ENCODE measurements at regions not wholly inside any gene's neighbourhood (a gene's known extent, or its start where the extent isn't known, plus 50 kb on each side); places are given as distances from the start of the nearest gene placed in this dataset.

DNA sequence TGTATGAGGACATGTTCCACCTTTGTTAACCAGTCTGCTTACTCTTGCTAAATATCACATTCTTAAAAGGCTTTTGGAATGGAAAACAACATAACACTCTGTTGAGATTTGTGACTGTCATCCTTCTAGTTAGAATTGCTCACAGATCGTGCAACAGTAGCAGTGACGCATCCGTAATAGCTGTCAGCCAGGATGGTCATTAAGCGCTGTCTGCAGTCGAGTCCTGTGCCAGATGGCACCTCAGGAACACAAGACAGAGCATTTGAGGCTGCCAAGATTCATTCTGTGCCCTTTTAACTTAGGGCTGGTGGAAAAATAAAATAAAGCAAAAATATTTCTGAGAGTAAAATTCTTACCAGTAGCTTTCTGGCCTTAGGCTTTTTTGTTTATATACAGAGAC lies 348.6 kb downstream of the ANKRD7 start:
- DNase-seq (ENCODE audit: low spot score), result no peak

DNA sequence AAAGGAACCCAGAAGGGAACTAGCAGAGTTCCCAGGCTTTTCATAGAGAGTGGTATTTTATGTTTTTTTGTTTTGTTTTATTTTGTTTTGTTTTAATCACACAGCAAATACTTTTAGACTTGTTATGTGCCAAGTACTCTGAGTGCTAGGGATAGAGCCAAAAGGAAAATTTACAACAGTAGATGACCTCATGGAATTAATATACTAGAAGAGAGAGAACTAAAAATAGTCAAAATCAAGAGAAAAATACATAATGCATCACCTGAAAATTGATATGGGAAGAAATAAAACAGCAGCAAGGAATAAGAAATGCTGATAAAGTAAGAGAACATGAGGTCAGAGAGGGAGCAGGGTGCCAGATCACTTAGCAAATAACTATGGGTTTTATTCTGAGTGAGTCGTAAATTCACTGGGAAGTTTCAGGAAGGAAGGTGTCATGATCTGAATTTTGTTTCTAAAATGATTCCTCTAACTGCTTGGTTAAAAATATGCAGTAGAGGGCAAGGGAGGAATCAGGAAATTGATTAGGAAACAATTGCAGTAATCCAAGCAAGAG lies 351.0 kb downstream of the ANKRD7 start:
- DNase-seq (ENCODE audit: low spot score), result no peak

GRCh38 chr7:118580743-118581382 lies 356.4 kb downstream of the ANKRD7 start:
- no peak for DNase-seq (ENCODE audit: low spot score)

- DNase-seq (ENCODE audit: low spot score), result no peak
Observed at GRCh38 chr7:118583641-118584040, 359.1 kb downstream of the ANKRD7 start.

GRCh38 chr7:118586248-118586647 lies 361.7 kb downstream of the ANKRD7 start:
- DNase-seq (ENCODE audit: low spot score), result no peak

DNA sequence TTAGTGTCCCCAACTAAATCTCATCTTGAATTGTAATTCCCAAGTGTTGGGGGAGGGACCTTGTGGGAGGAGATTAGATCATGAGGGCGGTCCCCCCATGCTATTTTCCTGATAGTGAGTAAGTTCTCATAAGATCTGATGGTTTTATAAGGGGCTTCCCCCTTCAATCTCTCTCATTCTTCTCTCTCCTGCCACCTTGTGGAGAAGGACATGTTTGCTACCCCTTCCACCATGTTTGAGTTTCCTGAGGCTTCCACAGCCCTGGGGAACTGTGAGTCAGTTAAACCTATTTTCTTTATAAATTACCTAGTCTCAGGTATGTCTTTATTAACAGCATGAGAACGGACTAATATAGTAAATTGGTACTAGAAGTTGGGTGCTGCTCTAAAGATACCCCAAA lies 365.6 kb downstream of the ANKRD7 start:
- DNase-seq (ENCODE audit: low spot score), result no peak

DNA sequence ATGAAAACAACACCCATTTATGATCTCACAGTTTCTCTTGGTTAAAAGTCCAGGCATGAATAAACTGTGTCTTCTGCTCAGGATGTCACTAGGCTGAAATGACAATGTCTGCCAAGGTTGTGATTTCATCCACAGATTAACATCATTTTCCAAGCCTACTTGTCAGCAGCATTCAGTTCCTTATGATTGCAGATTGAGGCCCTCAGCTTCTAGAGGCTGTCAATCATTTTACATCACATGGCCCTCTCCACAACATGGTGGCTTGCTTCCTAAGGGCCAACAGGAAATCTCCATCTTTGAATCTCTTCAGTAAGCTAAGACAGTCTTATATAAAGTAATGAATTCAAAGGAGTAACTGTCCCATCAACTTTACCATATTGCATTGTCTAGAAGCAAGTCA lies 377.6 kb downstream of the ANKRD7 start:
- DNase-seq (ENCODE audit: low spot score), result no peak

DNA sequence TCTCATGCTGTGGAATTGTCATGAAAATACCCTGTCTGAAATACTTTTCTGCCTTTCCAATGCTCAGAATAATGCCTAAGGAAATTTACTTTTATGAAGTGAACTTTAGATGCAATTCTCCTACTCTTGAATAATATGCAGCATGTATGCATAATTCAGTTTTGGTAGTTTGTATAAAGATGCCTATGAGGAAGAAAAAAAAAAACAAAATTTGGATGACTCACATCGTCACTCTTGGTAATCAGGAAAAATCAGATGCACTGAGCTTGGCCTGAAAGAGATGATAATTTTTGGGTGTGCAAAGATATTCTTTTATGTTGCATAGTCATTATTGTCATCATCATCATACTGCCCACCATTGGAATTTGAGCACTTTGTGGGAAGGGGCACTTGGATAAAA lies 382.1 kb downstream of the ANKRD7 start:
- DNase-seq (ENCODE audit: low spot score), result no peak

DNA sequence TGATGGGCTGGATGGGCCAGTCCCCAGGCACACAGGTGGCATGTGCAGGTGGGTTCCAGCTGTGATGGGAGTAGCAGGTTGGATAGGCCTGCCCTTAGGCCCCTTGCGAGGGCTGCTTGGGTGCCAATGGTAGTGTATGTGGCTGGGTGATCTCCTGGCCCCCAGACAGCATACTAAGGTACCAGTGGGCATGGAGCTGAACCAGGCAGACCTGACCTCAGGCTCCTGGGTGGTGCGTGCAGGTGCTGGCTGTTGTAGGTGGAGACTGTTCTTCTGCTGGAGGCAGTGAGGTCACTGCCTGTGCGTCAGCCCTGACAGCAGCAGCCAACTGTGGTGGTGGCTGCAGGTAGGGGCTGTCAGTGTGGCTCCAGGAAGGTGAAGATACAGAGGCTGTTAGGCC lies 384.7 kb downstream of the ANKRD7 start:
- no peak for DNase-seq (ENCODE audit: low spot score)

- DNase-seq (ENCODE audit: low spot score), result no peak
Observed at GRCh38 chr7:118615681-118616080, 391.2 kb downstream of the ANKRD7 start.

DNA sequence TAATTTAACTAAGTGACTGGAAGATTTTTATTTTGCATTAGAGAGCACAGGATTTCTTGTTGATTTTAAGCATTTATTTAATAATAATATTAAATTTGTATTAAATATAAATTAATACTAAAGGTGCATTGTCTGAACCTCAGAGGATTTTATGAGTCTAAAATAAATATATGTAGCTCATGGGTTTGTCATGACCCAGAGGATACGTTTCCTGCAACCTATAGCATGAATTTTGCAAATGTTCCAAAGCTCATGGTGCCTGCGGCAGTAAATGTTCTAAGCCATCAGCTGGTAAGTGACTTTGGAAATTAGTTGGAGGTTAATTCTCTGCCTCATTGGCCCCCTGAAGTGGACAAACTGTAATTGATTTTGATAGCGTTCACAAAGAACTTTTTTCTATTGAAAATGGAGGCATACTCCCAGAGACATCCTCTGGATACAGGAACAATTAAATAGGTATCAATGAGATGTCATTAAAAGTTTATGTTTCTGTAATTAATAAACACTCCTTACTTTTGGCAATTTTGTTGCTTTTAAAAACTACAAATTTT lies 397.4 kb downstream of the ANKRD7 start:
- no peak for DNase-seq (ENCODE audit: low spot score)

GRCh38 chr7:118626739-118627138 lies 402.2 kb downstream of the ANKRD7 start:
- DNase-seq (ENCODE audit: low spot score), result no peak

DNA sequence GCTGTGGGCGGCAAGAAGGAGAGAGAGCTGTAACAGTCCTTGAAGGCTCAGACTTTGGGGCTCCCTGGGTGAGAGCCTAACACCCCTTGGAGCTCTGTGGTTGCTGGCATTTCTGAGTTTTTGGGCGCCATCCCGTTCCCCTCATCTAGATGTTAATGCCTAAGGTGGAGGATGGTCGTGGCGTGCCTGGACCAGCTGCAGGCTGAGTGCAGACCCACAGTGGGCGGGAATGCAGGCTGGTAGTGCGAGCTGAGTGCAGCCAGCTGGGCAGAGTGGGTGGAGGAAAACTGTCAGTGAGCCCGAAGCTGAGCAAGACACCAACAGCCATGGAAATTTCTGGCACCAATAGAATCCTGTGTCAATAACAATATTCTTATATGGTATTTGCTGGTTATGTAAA lies 403.0 kb downstream of the ANKRD7 start:
- no peak for DNase-seq (ENCODE audit: low spot score)

- no peak for DNase-seq (ENCODE audit: low spot score)
Observed at GRCh38 chr7:118629898-118630438, 405.5 kb downstream of the ANKRD7 start.

GRCh38 chr7:118642396-118642795 lies 417.9 kb downstream of the ANKRD7 start:
- DNase-seq (ENCODE audit: low spot score), result no peak

DNA sequence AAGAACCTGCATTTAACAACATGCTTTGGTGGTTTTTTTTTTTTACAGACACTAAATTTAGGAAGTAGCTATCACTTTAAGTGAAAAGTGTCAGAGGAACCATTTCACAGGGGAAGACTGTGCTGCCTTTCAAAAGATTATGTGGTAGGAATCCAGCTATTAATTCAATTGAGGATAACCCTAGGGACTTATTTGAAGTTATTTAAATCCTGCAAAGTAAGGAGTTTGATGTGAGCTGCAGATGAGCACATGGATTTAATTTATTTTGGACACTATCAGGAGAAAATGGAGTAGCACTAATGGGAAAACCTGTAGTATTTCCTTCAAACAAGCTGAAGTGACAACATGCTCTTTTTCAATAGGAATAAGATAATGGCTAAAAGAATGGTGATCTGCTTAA lies 419.8 kb downstream of the ANKRD7 start:
- DNase-seq (ENCODE audit: low spot score), result no peak

DNA sequence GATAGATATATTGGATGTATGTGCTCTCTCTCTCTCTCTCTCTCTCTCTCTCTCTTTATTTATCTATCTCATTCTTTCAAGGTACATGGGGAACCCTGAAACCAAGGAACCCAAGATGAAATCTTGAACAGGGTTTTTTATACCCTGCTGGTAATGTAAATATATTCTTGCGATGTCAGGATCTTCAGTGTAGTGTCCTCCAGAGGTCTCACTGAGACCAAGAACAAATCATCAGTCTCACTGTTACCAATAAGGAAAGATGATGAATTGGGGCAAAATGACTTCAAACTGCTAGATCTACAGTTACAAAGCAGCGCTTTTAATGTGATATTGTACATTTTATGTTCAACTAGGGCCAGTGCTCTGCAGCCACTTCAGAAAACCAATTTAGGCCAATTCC lies 423.5 kb downstream of the ANKRD7 start:
- DNase-seq (ENCODE audit: low spot score), result no peak

DNA sequence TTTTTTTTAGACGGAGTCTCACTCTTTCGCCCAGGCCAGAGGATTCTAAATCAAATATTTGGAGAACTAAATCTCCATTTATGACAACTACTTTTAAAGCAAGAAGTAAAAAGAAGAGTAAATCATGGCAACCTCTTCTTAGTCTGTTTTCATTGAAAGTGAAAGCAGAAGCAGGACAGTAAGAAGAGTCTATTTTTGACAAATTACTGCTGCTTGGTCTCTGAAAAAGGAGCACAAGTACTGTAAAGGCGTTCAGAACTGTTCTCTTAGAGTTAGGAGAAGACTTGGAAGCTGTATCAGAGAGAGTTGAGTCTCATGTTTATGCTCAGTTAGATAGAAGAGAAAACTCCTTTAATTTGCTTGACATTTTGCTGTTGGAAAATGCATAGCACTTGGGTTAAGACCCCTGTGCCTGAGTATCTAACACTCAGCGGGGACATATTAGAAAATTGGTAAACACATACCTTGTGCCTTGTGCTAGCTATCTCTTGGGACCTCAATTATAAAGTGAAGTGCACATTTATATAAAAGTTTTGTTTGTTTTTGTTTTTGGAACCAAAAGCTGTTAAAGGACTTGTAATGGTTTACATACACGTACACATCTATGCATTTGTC lies 433.0 kb downstream of the ANKRD7 start:
- DNase-seq (ENCODE audit: low spot score), result no peak

DNA sequence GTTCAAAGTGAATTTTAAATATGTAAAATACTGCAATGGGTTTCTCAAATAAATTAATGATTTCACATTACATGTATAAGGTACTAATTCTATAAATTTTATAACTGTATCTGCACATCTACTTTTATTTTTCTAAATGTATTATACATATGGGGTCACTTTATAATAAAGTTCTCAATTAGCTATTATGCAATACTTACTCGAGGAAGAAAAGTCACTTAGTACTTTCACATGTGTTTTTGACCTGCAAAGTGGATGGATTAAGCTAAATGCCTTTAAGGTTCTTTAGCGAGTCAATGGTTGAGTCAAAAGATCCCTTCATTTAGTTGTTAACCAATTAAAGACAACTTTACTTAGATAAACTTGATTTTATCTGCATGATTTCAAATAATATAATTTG lies 437.8 kb downstream of the ANKRD7 start:
- DNase-seq (ENCODE audit: low spot score), result no peak

DNA sequence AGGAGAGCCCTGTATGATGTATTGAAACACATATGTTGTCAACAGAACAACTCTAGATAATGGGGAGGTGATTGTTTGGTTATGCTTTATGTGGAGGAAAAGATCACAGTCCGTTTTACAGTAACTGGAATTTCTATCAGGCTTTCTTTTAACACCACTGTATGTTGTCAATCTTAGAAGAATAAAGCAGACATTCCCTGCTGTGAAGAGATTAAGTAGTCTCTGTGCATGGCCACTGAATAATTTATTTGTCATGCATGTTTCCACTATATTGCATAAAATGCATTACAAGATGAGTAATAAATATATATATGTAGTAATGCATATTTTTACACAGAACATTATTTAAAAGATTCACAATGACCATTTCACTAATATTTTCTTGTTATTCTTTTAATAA lies 440.0 kb downstream of the ANKRD7 start:
- no peak for DNase-seq (ENCODE audit: low spot score)

GRCh38 chr7:118671149-118671548 lies 446.6 kb downstream of the ANKRD7 start:
- no peak for DNase-seq (ENCODE audit: low spot score)

DNA sequence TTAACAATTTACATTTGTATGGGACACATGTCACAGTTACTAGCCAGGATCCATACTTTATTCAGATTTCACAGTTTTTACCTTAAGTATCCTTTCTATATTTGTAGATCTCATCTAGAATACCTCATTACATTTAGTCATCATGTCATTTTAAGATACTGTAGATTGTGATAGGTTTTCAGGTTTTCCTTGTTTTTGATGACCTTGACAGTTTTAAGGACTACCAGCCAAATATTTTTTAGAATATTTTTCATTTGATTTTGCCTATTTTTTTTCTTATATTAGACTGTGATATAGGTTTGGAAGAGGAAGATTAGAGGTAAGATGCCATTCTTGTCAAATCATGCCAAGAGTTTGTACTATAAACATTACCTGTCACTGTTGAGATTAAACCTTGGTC lies 460.3 kb downstream of the ANKRD7 start:
- DNase-seq (ENCODE audit: low spot score), result no peak

DNA sequence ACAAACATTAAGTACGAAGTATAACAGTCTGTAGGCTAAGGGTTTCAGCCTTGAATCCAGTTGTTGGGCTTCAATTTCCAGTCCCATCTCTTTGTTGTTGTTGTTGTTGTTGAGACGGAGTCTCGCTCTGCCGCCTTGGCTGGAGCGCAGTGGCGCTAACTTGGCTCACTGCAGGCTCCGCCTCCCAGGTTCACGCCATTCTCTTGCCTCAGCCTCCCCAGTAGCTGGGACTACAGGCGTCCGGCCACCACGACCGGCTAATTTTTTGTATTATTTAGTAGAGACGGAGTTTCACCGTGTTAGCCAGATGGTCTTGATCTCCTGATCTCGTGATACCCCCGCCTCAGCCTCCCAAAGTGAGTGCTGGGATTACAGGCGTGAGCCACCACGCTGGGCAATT lies 464.9 kb downstream of the ANKRD7 start:
- no peak for DNase-seq (ENCODE audit: low spot score)
